Nephron (organoid): ENCODE measurements at regions not wholly inside any gene's neighbourhood (a gene's known extent, or its start where the extent isn't known, plus 50 kb on each side); places are given as distances from the start of the nearest gene placed in this dataset.
"Not testable (repeated sequence)": the region's sequence is repeated elsewhere in the genome, so short reads cannot be mapped to it uniquely, and the experiment has no call there.

Source experiments
- H3K27ac Mint-ChIP-seq, 3 experiments: 2 replicates each; pipeline ENCODE4 v1.8.0; 2020; ENCODE audit warnings: mixed read lengths in 3 of 3, mild to moderate bottlenecking in 2 of 3, moderate library complexity in 1 of 3
- H3K27me3 Mint-ChIP-seq: 2 replicates; pipeline ENCODE4 v1.8.0; 2021; ENCODE audit warnings: low read depth, mild to moderate bottlenecking, moderate library complexity, mixed read lengths
- H3K36me3 Mint-ChIP-seq: 2 replicates; pipeline ENCODE4 v1.8.0; 2020; ENCODE audit warnings: low read depth, mixed read lengths
- H3K4me1 Mint-ChIP-seq: 2 replicates; pipeline ENCODE4 v1.8.0; 2020; ENCODE audit warnings: mixed read lengths
- H3K4me3 Mint-ChIP-seq, 3 experiments: 2 replicates each; pipeline ENCODE4 v1.8.0; 2020; ENCODE audit warnings: mild to moderate bottlenecking in 3 of 3, mixed read lengths in 3 of 3, moderate library complexity in 2 of 3
- H3K9me3 Mint-ChIP-seq: 2 replicates; pipeline ENCODE4 v1.8.0; 2020; ENCODE audit warnings: mixed read lengths
- TF ChIP-seq, protein P1 (sequence below), 3 experiments: fragments of 200-600 bp; sonication (generic); IDR thresholded peaks; one replicate each; pipeline ENCODE4 v1.5.0; 2021; ENCODE audit warnings: antibody characterized with exemption in 3 of 3; ENCODE audit not compliant: unreplicated experiment in 3 of 3

DNA sequence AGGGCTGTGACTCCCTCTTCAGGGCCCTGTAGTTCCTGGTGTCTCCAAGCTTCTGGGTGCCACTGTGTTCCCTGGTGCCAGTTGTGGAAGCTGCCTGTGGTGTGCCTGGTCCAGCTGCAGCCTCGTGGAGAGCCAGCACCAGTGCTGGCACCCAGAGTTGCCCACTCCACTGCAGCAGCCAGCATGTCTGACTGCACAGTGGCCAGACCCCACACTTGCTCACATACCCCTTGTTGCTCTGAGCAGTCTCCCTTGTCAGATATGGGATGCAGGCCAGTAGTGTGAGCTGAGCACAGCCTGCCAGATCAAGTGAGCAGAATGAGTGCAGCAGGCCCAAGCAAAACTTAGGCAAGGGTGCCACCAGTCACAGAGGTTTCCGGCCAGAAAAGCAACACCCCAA, 108.6 kb downstream of the ZMAT1 start:
- peaks cover 13% of the 10 kb centered on the region for H3K9me3 Mint-ChIP-seq
- H3K27ac Mint-ChIP-seq = no peak overlapping the region

DNA sequence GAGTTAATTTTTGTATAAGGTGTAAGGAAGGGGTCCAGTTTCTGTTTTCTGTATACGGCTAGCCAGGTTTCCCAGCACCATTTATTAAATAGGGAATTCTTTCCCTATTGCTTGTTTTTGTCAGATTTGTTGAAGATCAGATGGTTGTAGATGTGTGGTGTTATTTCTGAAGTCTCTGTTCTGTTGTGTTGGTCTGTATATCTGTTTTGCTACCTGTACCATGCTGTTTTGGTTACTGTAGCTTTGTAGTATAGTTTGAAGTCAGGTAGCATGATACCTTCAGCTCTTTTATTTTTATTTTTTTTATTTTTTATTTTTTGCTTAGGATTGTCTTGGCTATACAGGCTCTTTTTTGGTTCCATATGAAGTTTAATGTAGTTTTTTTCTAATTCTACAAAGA, 114.1 kb downstream of the ZMAT1 start:
- not testable (repeated sequence) for H3K27ac Mint-ChIP-seq, H3K27me3 Mint-ChIP-seq, H3K4me3 Mint-ChIP-seq, H3K4me1 Mint-ChIP-seq, H3K36me3 Mint-ChIP-seq
- peaks cover 33% of the 10 kb centered on the region for H3K9me3 Mint-ChIP-seq

More for the DNA sequence above, 108.6 kb downstream of the ZMAT1 start:
- no peaks in the 10 kb centered on the region for H3K4me1 Mint-ChIP-seq
- no peak overlapping the region for H3K4me3 Mint-ChIP-seq
- TF ChIP-seq, protein P1, sequence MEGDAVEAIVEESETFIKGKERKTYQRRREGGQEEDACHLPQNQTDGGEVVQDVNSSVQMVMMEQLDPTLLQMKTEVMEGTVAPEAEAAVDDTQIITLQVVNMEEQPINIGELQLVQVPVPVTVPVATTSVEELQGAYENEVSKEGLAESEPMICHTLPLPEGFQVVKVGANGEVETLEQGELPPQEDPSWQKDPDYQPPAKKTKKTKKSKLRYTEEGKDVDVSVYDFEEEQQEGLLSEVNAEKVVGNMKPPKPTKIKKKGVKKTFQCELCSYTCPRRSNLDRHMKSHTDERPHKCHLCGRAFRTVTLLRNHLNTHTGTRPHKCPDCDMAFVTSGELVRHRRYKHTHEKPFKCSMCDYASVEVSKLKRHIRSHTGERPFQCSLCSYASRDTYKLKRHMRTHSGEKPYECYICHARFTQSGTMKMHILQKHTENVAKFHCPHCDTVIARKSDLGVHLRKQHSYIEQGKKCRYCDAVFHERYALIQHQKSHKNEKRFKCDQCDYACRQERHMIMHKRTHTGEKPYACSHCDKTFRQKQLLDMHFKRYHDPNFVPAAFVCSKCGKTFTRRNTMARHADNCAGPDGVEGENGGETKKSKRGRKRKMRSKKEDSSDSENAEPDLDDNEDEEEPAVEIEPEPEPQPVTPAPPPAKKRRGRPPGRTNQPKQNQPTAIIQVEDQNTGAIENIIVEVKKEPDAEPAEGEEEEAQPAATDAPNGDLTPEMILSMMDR (IDR thresholded peaks at IDR 0.05; ENCODE audit: unreplicated experiment in 3 of 3) = no peak
- H3K27me3 Mint-ChIP-seq = no peaks in the 10 kb centered on the region
- no peaks in the 10 kb centered on the region for H3K36me3 Mint-ChIP-seq

DNA sequence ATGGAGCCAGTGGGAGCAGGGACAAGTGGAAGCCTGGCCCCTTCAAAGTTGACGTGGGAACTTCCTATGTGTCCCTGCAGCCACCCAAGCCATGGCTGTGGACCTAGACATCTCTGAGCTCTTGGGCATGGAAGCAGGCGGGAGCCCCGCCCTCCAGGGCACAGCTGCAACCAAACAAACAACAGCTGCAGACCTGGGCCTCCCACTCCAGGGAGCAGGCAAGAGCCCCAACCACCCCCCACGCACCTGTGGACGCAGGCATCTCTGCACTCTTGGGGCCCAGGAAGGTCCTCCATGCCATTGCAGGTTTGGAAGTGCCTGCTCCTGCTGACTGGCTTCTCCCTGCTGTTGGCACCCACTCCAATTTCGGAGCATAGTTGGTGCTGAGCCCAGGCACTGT, 118.6 kb downstream of the ZMAT1 start:
- Mint-ChIP-seq H3K4me1 (no peaks in the 10 kb centered on the region), H3K27me3 (no peaks in the 10 kb centered on the region), H3K4me3 (no peak overlapping the region), H3K27ac (no peak overlapping the region), H3K36me3 (no peaks in the 10 kb centered on the region), H3K9me3 (peaks cover 43% of the 10 kb centered on the region)
- TF ChIP-seq, protein P1 (IDR thresholded peaks at IDR 0.05; ENCODE audit: unreplicated experiment in 3 of 3) = no peak

GRCh38 chrX:101803451-101803850, 128.4 kb downstream of the ZMAT1 start:
- H3K27me3 Mint-ChIP-seq = no peaks in the 10 kb centered on the region
- no peaks in the 10 kb centered on the region for H3K4me1 Mint-ChIP-seq
- H3K27ac Mint-ChIP-seq = no peak overlapping the region
- H3K36me3 Mint-ChIP-seq = no peaks in the 10 kb centered on the region
- TF ChIP-seq, protein P1 (IDR thresholded peaks at IDR 0.05; ENCODE audit: unreplicated experiment in 3 of 3) = peak; percentile 38 to 61 (median 49)
- H3K9me3 Mint-ChIP-seq = peaks cover 6% of the 10 kb centered on the region
- H3K4me3 Mint-ChIP-seq = no peak overlapping the region

GRCh38 chrX:101799387-101799786, 132.4 kb downstream of the ZMAT1 start:
- H3K4me3 Mint-ChIP-seq = peak overlapping the region; percentile 60 to 76 (median 72)
- no peaks in the 10 kb centered on the region for H3K27me3 Mint-ChIP-seq
- TF ChIP-seq, protein P1 (IDR thresholded peaks at IDR 0.05; ENCODE audit: unreplicated experiment in 3 of 3) = peak; percentile 70 to 72 (median 72)
- no peaks in the 10 kb centered on the region for H3K9me3 Mint-ChIP-seq
- no peak overlapping the region for H3K27ac Mint-ChIP-seq
- no peaks in the 10 kb centered on the region for H3K4me1 Mint-ChIP-seq
- no peaks in the 10 kb centered on the region for H3K36me3 Mint-ChIP-seq

GRCh38 chrX:101787934-101788333, 128.3 kb upstream of the ARMCX2 start:
- Mint-ChIP-seq H3K27ac (no peak overlapping the region), H3K9me3 (no peaks in the 10 kb centered on the region), H3K4me3 (no peak overlapping the region), H3K36me3 (no peaks in the 10 kb centered on the region), H3K4me1 (no peaks in the 10 kb centered on the region), H3K27me3 (no peaks in the 10 kb centered on the region)
- TF ChIP-seq, protein P1 (IDR thresholded peaks at IDR 0.05; ENCODE audit: unreplicated experiment in 3 of 3) = no peak
